Loucy (cell line): ENCODE measurements at regions not wholly inside any gene's neighbourhood (a gene's known extent, or its start where the extent isn't known, plus 50 kb on each side); places are given as distances from the start of the nearest gene placed in this dataset.

ENCODE experiments used
- EZH2phosphoT487 ChIP-seq: fragments of 200-600 bp; IDR thresholded peaks from 2 replicates; pipeline ENCODE4 v1.6.1; 2018; ENCODE audit warnings: antibody characterized with exemption, mild to moderate bottlenecking, moderate library complexity, borderline replicate concordance
- TF ChIP-seq, protein P1 (sequence below): fragments of 200-600 bp; sonication (generic); conservative IDR thresholded peaks from 2 replicates; pipeline ENCODE4 v1.5.1; 2014; ENCODE audit warnings: mild to moderate bottlenecking, antibody characterized with exemption, low read length

DNA sequence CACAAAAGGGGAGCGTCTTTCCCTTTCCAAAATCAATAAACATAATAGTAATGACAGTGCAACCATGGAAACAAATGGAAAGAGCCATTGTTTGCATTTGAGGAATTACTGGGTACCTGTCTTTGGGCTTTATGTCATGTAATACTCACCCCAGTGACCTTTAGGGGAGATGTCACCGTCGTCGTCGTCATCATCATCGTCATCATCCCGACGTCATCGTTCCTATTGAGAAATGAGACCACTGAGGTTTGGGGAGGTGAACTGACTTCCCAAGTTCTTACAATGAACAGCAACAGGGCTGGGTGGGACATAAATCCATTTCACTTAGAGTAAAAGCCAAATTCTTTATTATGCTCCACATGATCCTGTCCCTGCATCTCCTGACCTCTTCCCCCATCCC is 168.9 kb upstream of the KAZN start:
- TF ChIP-seq, protein P1, sequence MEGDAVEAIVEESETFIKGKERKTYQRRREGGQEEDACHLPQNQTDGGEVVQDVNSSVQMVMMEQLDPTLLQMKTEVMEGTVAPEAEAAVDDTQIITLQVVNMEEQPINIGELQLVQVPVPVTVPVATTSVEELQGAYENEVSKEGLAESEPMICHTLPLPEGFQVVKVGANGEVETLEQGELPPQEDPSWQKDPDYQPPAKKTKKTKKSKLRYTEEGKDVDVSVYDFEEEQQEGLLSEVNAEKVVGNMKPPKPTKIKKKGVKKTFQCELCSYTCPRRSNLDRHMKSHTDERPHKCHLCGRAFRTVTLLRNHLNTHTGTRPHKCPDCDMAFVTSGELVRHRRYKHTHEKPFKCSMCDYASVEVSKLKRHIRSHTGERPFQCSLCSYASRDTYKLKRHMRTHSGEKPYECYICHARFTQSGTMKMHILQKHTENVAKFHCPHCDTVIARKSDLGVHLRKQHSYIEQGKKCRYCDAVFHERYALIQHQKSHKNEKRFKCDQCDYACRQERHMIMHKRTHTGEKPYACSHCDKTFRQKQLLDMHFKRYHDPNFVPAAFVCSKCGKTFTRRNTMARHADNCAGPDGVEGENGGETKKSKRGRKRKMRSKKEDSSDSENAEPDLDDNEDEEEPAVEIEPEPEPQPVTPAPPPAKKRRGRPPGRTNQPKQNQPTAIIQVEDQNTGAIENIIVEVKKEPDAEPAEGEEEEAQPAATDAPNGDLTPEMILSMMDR, result no peak
- no peak for TF ChIP-seq EZH2phosphoT487
